OCI-LY3 (cell line): ENCODE measurements at regions not wholly inside any gene's neighbourhood (a gene's known extent, or its start where the extent isn't known, plus 50 kb on each side); places are given as distances from the start of the nearest gene placed in this dataset.

Experiments used
- H2AFZ ChIP-seq: fragments of 200-600, 300-600 bp; shearing (Covaris generic); 2 replicates; pipeline ENCODE4 v1.6.0; 2014; ENCODE audit warnings: antibody characterized with exemption, low read depth, low read length
- H3K27ac ChIP-seq: fragments of 200-600, 300-600 bp; sonication (generic); 2 replicates; pipeline ENCODE4 v1.5.1; 2014; ENCODE audit warnings: mild to moderate bottlenecking, low read length, moderate library complexity, mixed read lengths
- H3K27me3 ChIP-seq: fragments of 200-600, 300-600 bp; sonication (generic); 2 replicates; pipeline ENCODE4 v1.6.1; 2014; ENCODE audit warnings: low read depth, low read length, mixed read lengths
- H3K36me3 ChIP-seq: fragments of 200-600, 300-600 bp; sonication (generic); replicated peaks from 2 replicates; pipeline ENCODE3; 2014; ENCODE audit warnings: low read depth, low read length, mixed read lengths
- H3K4me1 ChIP-seq: fragments of 300-600, 200-600 bp; sonication (generic); 2 replicates; pipeline ENCODE4 v1.6.1; 2014; ENCODE audit warnings: low read length, mixed read lengths
- H3K4me2 ChIP-seq: fragments of 200-600, 300-600 bp; sonication (generic); 2 replicates; pipeline ENCODE4 v1.6.1; 2014; ENCODE audit warnings: low read length, mixed read lengths
- H3K4me3 ChIP-seq: fragments of 300-600, 200-600 bp; sonication (generic); 2 replicates; pipeline ENCODE4 v1.5.1; 2014; ENCODE audit warnings: antibody characterized with exemption, mild to moderate bottlenecking, low read length, moderate library complexity
- H3K79me2 ChIP-seq: fragments of 300-600, 200-600 bp; shearing (Covaris generic); 2 replicates; pipeline ENCODE4 v1.6.1; 2014; ENCODE audit warnings: mild to moderate bottlenecking, low read length, mixed read lengths
- H3K9ac ChIP-seq: fragments of 300-600, 200-600 bp; shearing (Covaris generic); 2 replicates; pipeline ENCODE4 v1.6.0; 2014; ENCODE audit warnings: mild to moderate bottlenecking, low read length, moderate library complexity
- H3K9me3 ChIP-seq: fragments of 200-600, 300-600 bp; shearing (Covaris generic); 2 replicates; pipeline ENCODE4 v1.6.1; 2014; ENCODE audit warnings: low read length, mixed read lengths; ENCODE audit not compliant: insufficient read depth
- H4K20me1 ChIP-seq: fragments of 200-600, 300-600 bp; sonication (generic); 2 replicates; pipeline ENCODE4 v1.6.1; 2016; ENCODE audit warnings: low read length, mixed read lengths; ENCODE audit not compliant: insufficient read depth
- EZH2phosphoT487 ChIP-seq: fragments of 200-600 bp; shearing (Covaris generic); IDR thresholded peaks from 2 replicates; pipeline ENCODE4 v1.6.1; 2018; ENCODE audit warnings: antibody characterized with exemption, mixed run types, low read depth
- TF ChIP-seq, protein P1 (sequence below): fragments of 200-600, 300-600 bp; sonication (generic); IDR thresholded peaks from 2 replicates; pipeline ENCODE4 v1.5.1; 2014; ENCODE audit warnings: antibody characterized with exemption, low read length, low read depth

- Histone ChIP-seq H3K9me3 (no peaks in the 10 kb centered on the region), H2AFZ (no peak overlapping the region), H3K4me3 (no peak overlapping the region), H3K4me1 (no peaks in the 10 kb centered on the region), H3K36me3 (no peaks in the 10 kb centered on the region), H3K27me3 (no peaks in the 10 kb centered on the region), H4K20me1 (no peaks in the 10 kb centered on the region), H3K27ac (no peak overlapping the region), H3K79me2 (no peaks in the 10 kb centered on the region), H3K4me2 (no peak overlapping the region), H3K9ac (no peak overlapping the region)
- TF ChIP-seq EZH2phosphoT487: no peak
- TF ChIP-seq, protein P1, sequence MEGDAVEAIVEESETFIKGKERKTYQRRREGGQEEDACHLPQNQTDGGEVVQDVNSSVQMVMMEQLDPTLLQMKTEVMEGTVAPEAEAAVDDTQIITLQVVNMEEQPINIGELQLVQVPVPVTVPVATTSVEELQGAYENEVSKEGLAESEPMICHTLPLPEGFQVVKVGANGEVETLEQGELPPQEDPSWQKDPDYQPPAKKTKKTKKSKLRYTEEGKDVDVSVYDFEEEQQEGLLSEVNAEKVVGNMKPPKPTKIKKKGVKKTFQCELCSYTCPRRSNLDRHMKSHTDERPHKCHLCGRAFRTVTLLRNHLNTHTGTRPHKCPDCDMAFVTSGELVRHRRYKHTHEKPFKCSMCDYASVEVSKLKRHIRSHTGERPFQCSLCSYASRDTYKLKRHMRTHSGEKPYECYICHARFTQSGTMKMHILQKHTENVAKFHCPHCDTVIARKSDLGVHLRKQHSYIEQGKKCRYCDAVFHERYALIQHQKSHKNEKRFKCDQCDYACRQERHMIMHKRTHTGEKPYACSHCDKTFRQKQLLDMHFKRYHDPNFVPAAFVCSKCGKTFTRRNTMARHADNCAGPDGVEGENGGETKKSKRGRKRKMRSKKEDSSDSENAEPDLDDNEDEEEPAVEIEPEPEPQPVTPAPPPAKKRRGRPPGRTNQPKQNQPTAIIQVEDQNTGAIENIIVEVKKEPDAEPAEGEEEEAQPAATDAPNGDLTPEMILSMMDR: no peak
These were observed 183.6 kb downstream of the FOXD2 start for GRCh38 chr1:47621483-47621882.

- no peaks in the 10 kb centered on the region for H3K79me2 ChIP-seq
- H2AFZ ChIP-seq: no peak overlapping the region
- no peak overlapping the region for H3K4me3 ChIP-seq
- no peaks in the 10 kb centered on the region for H3K36me3 ChIP-seq
- no peak overlapping the region for H3K9ac ChIP-seq
- H3K27ac ChIP-seq: no peak overlapping the region
- TF ChIP-seq EZH2phosphoT487: no peak
- TF ChIP-seq, protein P1: no peak
- H3K4me2 ChIP-seq: no peak overlapping the region
- H3K9me3 ChIP-seq: no peaks in the 10 kb centered on the region
- no peaks in the 10 kb centered on the region for H3K4me1 ChIP-seq
- no peaks in the 10 kb centered on the region for H3K27me3 ChIP-seq
- no peaks in the 10 kb centered on the region for H4K20me1 ChIP-seq
These were observed 184.1 kb downstream of the FOXD2 start for GRCh38 chr1:47621977-47622376.

- H3K36me3 ChIP-seq: no peaks in the 10 kb centered on the region
- H3K4me1 ChIP-seq: no peaks in the 10 kb centered on the region
- TF ChIP-seq, protein P1: no peak
- no peak for TF ChIP-seq EZH2phosphoT487
- H3K27me3 ChIP-seq: no peaks in the 10 kb centered on the region
- H2AFZ ChIP-seq: no peak overlapping the region
- no peak overlapping the region for H3K4me3 ChIP-seq
- no peaks in the 10 kb centered on the region for H4K20me1 ChIP-seq
- H3K9me3 ChIP-seq: no peaks in the 10 kb centered on the region
- H3K9ac ChIP-seq: no peak overlapping the region
- H3K4me2 ChIP-seq: no peak overlapping the region
- no peaks in the 10 kb centered on the region for H3K79me2 ChIP-seq
- H3K27ac ChIP-seq: no peak overlapping the region
These were observed 185.1 kb downstream of the FOXD2 start for GRCh38 chr1:47622776-47623556.

- H4K20me1 ChIP-seq: no peaks in the 10 kb centered on the region
- no peak overlapping the region for H3K9ac ChIP-seq
- H3K27ac ChIP-seq: no peak overlapping the region
- H3K36me3 ChIP-seq: no peaks in the 10 kb centered on the region
- H3K4me3 ChIP-seq: no peak overlapping the region
- H3K4me2 ChIP-seq: no peak overlapping the region
- H3K9me3 ChIP-seq: no peaks in the 10 kb centered on the region
- H3K79me2 ChIP-seq: no peaks in the 10 kb centered on the region
- H3K27me3 ChIP-seq: no peaks in the 10 kb centered on the region
- no peaks in the 10 kb centered on the region for H3K4me1 ChIP-seq
- no peak overlapping the region for H2AFZ ChIP-seq
- TF ChIP-seq, protein P1: no peak
- no peak for TF ChIP-seq EZH2phosphoT487
These were observed 185.7 kb downstream of the FOXD2 start for GRCh38 chr1:47623557-47623940.
